Activated CD4-positive, alpha-beta T cell treated with anti-CD3 and anti-CD28 coated beads, Interleukin-2, amount 50 U/mL, for 48 hours (primary cell): ENCODE measurements at regions not wholly inside any gene's neighbourhood (a gene's known extent, or its start where the extent isn't known, plus 50 kb on each side); places are given as distances from the start of the nearest gene placed in this dataset.

Experiments used
- DNase-seq, 2 experiments: peaks; one replicate each; pipeline ENCODE4 v3.0.0-alpha.2; 2020

DNA sequence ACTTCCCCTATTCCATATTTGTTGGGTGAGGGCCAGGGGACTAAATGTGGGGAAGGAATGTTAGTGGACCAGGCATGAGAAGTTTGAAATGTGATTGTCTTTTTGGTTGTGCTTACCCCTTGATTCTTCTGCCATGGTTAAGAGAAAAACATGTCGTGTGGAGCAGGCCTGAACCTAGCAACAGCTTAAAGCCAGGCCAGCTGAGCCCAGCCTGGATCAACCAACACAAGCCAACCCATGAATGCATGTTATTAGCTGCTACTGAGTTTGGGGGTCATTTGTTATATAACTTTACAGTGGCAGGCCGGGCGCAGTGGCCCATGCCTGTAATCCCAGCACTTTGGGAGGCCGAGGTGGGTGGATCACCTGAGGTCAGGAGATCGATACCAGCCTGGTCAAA is 52.4 kb upstream of the TRIO start:
- DNase-seq, result no peak

DNA sequence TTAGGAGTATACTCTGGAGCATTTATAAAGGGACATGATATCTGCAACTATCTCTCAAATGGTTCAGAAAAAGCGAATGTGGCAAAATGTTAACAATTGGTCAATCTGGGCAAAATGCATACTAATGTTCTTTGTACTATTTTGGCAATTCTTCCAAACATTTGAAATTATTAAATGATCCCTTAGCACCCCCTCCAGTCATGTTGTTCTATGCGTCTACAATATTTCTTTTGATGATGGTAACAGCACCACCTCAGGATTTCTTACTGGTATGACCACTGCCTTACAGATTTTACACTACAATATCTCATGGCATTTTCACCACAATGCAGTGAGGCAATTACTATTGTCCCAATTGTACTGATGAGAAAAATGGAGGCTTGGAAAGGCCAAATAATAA is 52.9 kb upstream of the TRIO start:
- DNase-seq, result no peak

DNA sequence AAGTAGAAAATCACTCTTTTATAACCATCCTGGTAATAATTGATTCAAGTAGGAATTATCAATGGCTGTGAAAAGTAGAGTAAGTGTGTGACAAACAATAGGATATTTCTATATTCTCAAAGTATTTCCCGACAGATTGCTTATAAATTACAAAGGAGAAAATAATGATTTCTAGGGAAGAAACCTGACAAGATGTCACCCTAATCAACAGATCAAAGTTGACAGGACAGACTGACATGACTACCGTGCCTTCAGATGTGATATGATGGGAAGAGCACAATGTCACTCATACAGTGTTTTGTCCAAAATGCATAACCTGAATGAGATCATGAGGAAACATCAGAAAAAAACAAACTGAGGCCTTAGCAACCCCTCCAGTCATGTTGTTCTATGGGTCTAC is 53.9 kb upstream of the TRIO start:
- DNase-seq, result no peak

- DNase-seq, result no peak
Measured at GRCh38 chr5:14086261-14086660, 56.9 kb upstream of the TRIO start.

DNA sequence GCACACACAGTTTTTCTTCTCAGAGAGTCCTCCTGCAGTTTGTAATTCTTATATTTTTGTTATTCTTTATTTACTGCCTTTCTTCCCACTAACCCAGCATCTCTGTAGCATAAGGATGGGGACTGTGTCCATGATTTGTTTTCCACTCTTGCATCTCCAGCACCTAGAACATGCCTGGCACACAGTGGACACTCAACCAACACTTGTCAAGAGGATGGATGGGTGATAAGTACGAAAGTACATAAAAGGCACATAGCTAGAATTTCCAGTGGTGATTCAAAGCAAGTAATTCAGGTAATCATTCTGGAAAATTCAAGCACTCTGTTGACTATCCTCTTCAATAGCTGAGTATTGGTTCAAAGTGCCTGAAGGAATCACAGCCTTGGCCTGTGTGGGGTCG is 60.2 kb upstream of the TRIO start:
- no peak for DNase-seq

DNA sequence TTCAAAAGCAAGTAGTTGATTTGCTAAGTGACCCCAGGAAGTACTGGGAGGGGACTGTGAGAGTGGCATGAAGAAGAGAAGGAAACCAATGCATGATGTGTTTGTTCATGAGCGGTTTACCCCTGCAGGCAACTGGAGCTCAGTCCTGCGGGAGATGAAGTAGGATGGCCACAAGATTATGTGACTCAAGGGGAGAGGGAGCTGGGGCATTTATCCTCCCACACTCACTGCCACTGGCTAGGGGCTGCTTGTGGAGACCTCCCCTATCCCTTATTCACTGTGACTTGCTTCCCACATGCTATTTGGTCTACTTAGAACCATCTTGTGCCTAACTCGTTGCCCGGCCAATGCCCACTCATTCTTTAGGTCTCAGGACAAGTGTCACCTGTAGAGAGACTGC is 60.6 kb upstream of the TRIO start:
- no peak for DNase-seq

DNA sequence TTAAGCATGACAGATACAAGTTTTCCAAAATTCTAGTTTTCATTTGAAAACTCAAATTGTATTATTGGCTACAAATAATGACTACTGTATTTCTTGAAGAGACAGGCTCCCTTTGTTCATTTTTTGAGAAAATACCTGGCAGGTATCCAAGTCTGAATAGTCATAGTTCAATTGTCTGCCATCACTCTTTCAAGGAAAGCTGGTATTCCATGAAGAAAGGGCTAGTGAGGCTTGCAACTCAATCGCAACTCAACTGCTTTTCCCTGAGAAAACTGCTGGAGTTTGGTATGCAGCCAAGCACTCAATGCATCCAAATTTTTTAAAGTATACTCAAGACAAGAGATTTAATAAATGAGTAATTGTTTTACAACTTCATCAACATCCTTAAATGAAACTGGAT is 61.4 kb upstream of the TRIO start:
- no peak for DNase-seq

DNA sequence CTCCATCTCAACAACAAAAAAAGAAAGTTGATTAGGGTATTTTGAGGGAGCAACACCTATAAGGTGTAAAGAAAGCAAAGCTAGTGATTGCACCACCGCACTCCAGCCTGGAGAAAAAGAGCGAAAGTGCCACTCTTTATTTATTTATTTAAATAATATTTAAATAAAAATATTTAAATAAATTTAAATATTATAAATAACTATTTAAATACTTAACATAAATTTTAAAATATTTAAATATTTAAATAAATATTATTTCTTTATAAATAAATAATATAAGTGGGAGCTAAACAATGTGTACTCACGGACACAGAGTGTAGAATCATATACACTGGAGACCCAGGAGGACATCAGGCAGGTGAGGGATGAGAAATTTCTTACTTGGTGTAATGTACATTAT is 64.4 kb upstream of the TRIO start:
- DNase-seq, result no peak

GRCh38 chr5:14077501-14077900 is 65.6 kb upstream of the TRIO start:
- no peak for DNase-seq

DNA sequence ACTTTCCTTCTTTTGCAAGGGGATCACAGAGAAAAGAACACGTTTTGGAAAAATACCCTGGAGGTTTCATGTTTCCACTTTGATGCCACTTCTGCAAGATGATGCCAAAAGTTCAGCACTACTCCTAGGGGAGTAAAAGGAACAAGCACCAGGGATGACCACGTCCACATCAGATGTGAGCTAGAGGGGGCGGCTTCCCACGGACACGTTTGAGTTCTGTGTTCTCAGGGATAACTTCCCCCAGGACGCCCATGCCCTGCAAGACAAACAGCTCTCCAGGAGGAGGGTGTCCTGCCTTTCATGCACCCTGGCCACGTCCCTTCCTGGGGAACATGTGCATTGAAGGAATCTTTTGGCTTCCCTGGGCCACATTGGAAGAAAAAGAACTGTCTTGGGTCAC is 66.6 kb upstream of the TRIO start:
- DNase-seq, result no peak

DNA sequence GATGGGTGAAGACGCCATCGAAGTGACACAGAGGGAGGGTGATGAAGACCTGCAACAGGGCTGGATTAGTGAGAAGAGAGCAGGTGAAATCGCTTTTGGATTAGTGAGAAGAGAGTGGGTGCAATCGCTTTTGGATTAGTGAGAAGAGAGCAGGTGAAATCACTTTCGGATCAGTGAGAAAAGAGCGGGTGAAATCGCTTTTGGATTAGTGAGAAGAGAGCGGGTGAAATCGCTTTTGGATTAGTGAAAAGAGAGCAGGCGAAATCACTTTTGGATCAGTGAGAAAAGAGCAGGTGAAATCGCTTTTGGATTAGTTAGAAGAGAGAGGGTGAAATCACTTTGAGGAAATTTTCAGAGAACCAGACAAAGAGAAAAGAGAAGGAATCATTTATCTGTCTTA is 67.2 kb upstream of the TRIO start:
- no peak for DNase-seq

- no peak for DNase-seq
Measured at GRCh38 chr5:14071433-14071832, 71.7 kb upstream of the TRIO start.

DNA sequence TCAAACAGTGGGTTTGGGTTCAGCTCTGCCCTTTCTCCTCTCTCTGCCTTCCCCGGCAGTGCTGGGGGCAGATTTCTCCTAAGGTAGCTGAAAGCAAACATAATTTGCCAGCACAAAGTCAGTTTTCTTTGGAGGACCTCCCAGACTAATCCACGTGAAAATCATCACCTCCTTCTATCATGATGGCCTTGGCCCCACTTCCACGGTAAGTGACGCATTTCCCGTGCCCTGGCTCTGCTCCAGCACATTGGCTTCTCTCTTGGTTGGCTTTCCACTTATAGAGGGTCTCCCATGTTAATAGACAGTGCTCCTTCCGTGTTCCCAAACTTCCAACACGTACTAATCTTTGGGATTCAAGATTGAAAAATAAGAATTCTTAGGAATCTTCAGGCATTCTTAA is 74.1 kb upstream of the TRIO start:
- no peak for DNase-seq

DNA sequence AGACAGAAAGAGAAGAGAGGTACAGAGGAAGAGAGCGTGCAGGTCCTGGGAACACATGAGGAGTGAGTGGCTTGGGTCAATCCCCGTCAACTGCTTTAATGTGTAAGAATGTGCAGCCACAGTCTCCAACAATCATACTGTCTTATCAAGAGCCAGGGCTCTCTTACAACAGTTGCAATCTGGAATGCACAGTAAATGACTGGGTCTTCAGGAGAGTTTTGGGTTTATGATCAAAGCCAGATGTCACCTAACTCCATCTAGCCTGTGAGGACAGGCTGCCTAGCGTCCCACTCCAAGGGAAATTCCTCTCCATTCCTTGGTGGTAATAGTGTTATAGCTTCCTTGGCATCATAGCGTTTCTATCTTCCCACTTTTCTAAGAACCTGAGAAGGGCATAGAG is 75.0 kb upstream of the TRIO start:
- no peak for DNase-seq

GRCh38 chr5:14066326-14066725 is 76.8 kb upstream of the TRIO start:
- no peak for DNase-seq

DNA sequence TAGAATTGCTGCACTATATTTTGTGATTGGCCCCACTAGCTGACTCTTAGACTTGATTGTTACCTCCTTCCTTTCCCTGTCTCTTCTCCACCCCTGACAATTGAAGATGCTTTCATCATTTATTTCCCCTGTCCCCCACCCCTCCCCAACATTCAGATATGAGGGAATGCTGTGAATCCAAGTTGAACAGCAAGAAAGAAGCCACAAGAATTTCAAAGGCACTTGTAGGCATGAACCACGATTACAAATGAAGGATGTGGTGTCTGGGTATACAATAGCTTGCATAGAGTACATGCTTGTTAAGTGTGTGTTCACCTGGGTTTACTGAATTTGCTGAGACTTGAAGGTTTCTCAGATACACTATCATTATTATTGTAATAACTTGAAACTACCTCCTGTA is 78.3 kb upstream of the TRIO start:
- no peak for DNase-seq

- DNase-seq, result no peak
Measured at GRCh38 chr5:14063691-14064090, 79.5 kb upstream of the TRIO start.

GRCh38 chr5:14063138-14063537 is 80.0 kb upstream of the TRIO start:
- DNase-seq, result no peak

DNA sequence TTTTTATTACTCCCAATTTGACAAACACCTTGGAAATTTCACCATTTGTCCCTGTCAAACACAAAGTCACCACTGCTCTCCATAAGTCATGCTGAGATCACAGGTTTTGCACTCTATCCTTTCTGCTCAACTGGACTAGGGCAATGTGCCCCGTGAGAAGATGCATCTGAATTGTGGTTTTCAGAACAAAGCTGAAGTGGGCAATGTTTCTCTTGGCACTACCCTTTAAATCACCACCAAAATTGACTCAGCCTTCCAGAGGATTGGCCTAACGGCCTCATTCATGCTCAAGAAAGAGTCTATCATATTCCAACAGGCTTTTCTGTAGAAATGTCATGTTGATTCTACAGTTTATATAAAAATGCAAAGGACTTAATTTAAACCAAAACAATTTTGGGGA is 81.0 kb upstream of the TRIO start:
- DNase-seq, result no peak

DNA sequence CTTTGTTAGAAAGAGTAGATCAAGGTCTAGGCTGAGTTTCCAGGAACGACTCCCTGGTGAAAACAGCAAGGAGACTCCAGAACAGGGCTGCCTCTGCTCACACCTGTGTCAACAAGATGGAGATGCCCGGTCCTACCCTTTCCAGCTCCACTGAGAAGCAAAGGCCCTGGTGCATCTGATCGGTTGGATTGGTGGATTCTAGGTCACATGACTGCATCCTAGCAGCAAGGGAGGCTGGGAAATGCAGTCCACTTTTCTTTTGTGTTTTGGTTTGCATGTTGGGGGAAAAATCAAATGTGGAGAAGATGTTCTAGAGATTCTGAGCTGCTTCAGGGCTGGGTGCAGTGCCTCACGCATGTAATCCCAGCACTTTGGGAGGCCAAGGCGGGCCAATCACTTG is 82.0 kb upstream of the TRIO start:
- no peak for DNase-seq

GRCh38 chr5:14060218-14060617 is 82.9 kb upstream of the TRIO start:
- no peak for DNase-seq

- DNase-seq, result no peak
Measured at GRCh38 chr5:14059810-14060209, 83.3 kb upstream of the TRIO start.

- DNase-seq, result no peak
Measured at GRCh38 chr5:14057289-14057688, 85.9 kb upstream of the TRIO start.

GRCh38 chr5:14056039-14056438 is 87.1 kb upstream of the TRIO start:
- no peak for DNase-seq

DNA sequence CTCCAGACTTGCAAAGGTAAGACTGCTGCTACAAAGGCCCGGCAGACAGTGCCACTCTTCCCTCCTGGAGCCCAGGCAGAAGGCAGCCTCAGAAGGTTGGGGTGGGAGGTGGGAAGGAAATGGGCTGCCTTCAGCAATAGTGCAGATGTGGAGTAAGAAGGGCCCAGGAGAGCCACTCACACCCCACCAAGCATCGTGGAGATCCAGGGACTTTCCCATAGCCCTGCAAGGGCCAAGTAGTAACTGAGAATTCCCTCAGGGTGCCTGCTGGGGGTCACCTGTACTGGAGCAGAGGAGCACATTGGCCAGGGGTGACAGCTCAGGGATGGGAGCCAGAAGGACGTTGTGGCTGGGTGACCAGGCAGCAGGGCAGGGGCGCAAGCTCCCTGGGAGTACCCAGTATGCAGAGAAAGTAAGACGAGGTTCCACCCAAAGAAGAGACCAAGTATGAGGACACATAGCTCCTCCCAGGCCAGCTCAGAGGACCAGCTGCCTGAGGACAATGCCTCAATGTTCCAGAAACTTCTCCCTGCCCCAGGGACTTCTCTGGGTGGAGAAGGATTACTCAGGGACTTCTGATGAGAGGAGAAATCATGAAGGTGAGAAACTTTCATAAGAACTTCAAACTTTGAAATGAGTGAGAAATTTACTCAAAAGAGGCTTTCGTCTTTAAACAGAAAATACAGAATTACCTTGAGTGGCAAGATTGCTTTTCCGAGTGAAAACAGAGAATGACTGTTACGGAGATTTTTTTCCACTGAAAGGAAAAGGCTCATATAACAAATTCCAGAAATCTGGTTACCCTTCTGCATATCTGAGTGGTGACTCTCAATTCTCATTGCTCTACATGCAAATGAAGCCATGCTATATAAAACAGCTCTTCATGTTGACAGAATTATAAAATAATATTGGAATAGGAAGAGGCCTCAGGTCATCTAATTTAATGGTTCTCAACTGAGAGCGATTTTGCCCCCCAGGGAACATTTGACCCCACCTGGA is 87.9 kb upstream of the TRIO start:
- DNase-seq, result no peak
